Muscle of leg (tissue), 3 donors: ENCODE measurements at regions not wholly inside any gene's neighbourhood (a gene's known extent, or its start where the extent isn't known, plus 50 kb on each side); places are given as distances from the start of the nearest gene placed in this dataset.
"Not testable (repeated sequence)": the region's sequence is repeated elsewhere in the genome, so short reads cannot be mapped to it uniquely, and the experiment has no call there.

Source experiments
- DNase-seq: peaks from one replicate; pipeline ENCODE4 v3.0.0; 2013
- H3K27ac ChIP-seq: one replicate; pipeline ENCODE4 v1.5.1; 2013; ENCODE audit warnings: mild to moderate bottlenecking, low read length, control low read depth
- H3K27me3 ChIP-seq: one replicate; pipeline ENCODE4 v1.6.1; 2013; ENCODE audit warnings: low read length; ENCODE audit not compliant: control insufficient read depth, insufficient read depth
- H3K36me3 ChIP-seq: one replicate; pipeline ENCODE4 v1.6.1; 2013; ENCODE audit warnings: low read length; ENCODE audit not compliant: control insufficient read depth, insufficient read depth
- H3K4me1 ChIP-seq: one replicate; pipeline ENCODE4 v1.6.1; 2013; ENCODE audit warnings: low read length; ENCODE audit not compliant: control insufficient read depth, insufficient read depth
- H3K4me3 ChIP-seq: one replicate; pipeline ENCODE4 v1.5.1; 2013; ENCODE audit warnings: low read length, control low read depth
- H3K9me3 ChIP-seq: replicated peaks from 2 replicates; pipeline ENCODE4 v1.6.1; 2013; ENCODE audit warnings: low read depth, low read length; ENCODE audit not compliant: control insufficient read depth
- WGBS: methylation state at CpG from one replicate; pipeline ENCODE4 v1.1.5; 2013; ENCODE audit warnings: missing lambda C conversion rate; ENCODE audit not compliant: insufficient coverage; 5-methylcytosine and 5-hydroxymethylcytosine counted together

GRCh38 chr4:170348945-170349344, 259.2 kb upstream of the AADAT start:
- no CpG with 5 or more reads among the region's 2 CpGs for WGBS

DNA sequence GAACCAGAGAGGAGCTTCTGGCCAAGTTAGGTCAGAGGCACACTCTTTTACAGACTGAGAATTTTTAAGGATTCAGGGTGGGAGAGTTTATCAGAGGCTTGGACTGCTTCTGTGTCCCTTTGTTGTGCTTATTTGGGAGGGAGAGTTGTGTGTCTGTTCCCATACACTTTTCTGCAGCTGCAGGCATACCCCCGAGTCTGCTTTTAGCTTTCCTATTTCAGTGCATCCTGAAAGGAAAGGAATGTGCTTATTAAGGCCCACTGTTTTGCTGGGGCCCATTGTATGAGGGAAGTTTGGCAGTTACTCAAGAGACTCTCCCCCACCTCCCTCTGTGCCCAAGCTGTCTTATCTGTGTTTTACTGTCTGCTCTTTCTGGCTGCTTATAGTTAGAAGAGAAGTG, 257.4 kb upstream of the AADAT start:
- not testable (repeated sequence) for H3K4me1 ChIP-seq, H3K27me3 ChIP-seq, DNase-seq, H3K27ac ChIP-seq, H3K4me3 ChIP-seq, H3K36me3 ChIP-seq, H3K9me3 ChIP-seq
- WGBS = no CpG with 5 or more reads among the region's 1 CpG

More at GRCh38 chr4:170348945-170349344, 259.2 kb upstream of the AADAT start:
- no peak overlapping the region for H3K27ac ChIP-seq
- peaks cover 5% of the 10 kb centered on the region for H3K9me3 ChIP-seq
- no peak overlapping the region for H3K4me3 ChIP-seq
- H3K27me3 ChIP-seq = no peaks in the 10 kb centered on the region
- H3K4me1 ChIP-seq = no peaks in the 10 kb centered on the region
- no peaks in the 10 kb centered on the region for H3K36me3 ChIP-seq
- no peak for DNase-seq

- H3K4me3 ChIP-seq = no peak overlapping the region
- no peaks in the 10 kb centered on the region for H3K4me1 ChIP-seq
- H3K27me3 ChIP-seq = no peaks in the 10 kb centered on the region
- 100% methylated on average over 1 of the region's 2 CpGs for WGBS
- H3K9me3 ChIP-seq = peaks cover 4% of the 10 kb centered on the region
- no peak overlapping the region for H3K27ac ChIP-seq
- H3K36me3 ChIP-seq = no peaks in the 10 kb centered on the region
- no peak for DNase-seq
These were observed 249.8 kb upstream of the AADAT start for GRCh38 chr4:170339522-170339921.

GRCh38 chr4:170336238-170336775, 246.6 kb upstream of the AADAT start:
- peaks cover 2% of the 10 kb centered on the region for H3K9me3 ChIP-seq
- H3K4me1 ChIP-seq = no peaks in the 10 kb centered on the region
- WGBS = no CpG with 5 or more reads among the region's 3 CpGs

GRCh38 chr4:170325599-170325998, 235.8 kb upstream of the AADAT start:
- no CpG with 5 or more reads among the region's 3 CpGs for WGBS
- Histone ChIP-seq H3K4me3 (no peak overlapping the region), H3K4me1 (no peaks in the 10 kb centered on the region), H3K36me3 (no peaks in the 10 kb centered on the region), H3K27me3 (no peaks in the 10 kb centered on the region), H3K9me3 (no peaks in the 10 kb centered on the region), H3K27ac (no peak overlapping the region)
- DNase-seq = peak; percentile 1

More at GRCh38 chr4:170336238-170336775, 246.6 kb upstream of the AADAT start:
- no peaks in the 10 kb centered on the region for H3K36me3 ChIP-seq
- H3K27ac ChIP-seq = no peak overlapping the region
- H3K27me3 ChIP-seq = no peaks in the 10 kb centered on the region
- no peak overlapping the region for H3K4me3 ChIP-seq
- no peak for DNase-seq

DNA sequence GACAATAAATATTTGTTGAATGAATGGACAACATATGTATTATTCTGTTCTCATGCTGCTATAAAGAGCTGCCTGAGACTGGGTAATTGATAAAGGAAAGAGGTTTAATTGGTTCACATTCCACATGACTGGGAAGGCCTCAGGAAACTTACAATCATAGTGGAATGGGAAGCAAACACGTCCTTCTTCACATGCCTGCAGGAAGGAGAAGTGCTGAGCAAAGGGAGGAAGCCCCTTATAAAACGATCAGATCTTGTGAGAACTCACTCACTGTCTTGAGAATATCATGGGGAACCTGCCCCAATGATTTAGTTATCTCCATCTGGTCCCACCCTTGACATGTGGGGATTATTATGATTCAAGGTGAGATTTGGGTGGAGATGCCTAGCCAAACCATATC, 233.9 kb upstream of the AADAT start:
- no peaks in the 10 kb centered on the region for H3K9me3 ChIP-seq
- H3K27me3 ChIP-seq = no peaks in the 10 kb centered on the region
- no peak for DNase-seq
- no peak overlapping the region for H3K27ac ChIP-seq
- no peaks in the 10 kb centered on the region for H3K4me1 ChIP-seq
- no peak overlapping the region for H3K4me3 ChIP-seq
- 88% methylated on average over 1 of the region's 2 CpGs for WGBS
- H3K36me3 ChIP-seq = no peaks in the 10 kb centered on the region

- Histone ChIP-seq H3K36me3 (no peaks in the 10 kb centered on the region), H3K4me3 (no peak overlapping the region), H3K4me1 (no peaks in the 10 kb centered on the region), H3K9me3 (no peaks in the 10 kb centered on the region), H3K27ac (no peak overlapping the region), H3K27me3 (no peaks in the 10 kb centered on the region)
- no CpG with 5 or more reads among the region's 1 CpG for WGBS
- no peak for DNase-seq
These were observed 217.4 kb upstream of the AADAT start for GRCh38 chr4:170307182-170307581.

GRCh38 chr4:170306208-170306607, 216.5 kb upstream of the AADAT start:
- H3K27ac ChIP-seq = no peak overlapping the region
- no peak overlapping the region for H3K4me3 ChIP-seq
- H3K27me3 ChIP-seq = no peaks in the 10 kb centered on the region
- DNase-seq = no peak
- no peaks in the 10 kb centered on the region for H3K4me1 ChIP-seq
- H3K9me3 ChIP-seq = no peaks in the 10 kb centered on the region
- no peaks in the 10 kb centered on the region for H3K36me3 ChIP-seq

DNA sequence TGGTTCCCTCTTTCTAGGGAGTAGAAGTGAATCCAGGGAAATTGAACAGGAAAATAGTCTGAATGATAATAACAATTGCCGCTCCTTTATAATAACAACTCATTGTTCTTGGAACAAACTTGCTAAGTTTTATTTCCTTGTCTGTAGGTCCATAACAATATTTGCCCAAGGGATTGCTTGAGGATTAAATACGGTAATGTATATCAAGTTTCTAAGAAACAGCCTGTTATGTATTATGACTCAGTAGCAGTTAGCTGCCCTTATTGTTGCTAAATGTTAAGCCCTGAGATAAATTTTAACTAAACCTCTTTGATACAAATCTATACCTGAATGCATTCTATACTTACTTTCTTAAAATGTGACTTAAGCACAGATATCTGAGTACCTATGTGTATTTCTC, 215.9 kb upstream of the AADAT start:
- no peak overlapping the region for H3K27ac ChIP-seq
- no CpG with 5 or more reads among the region's 2 CpGs for WGBS
- no peaks in the 10 kb centered on the region for H3K4me1 ChIP-seq

GRCh38 chr4:170281027-170281426, 191.3 kb upstream of the AADAT start:
- WGBS = no CpG with 5 or more reads among the region's 2 CpGs
- H3K4me3 ChIP-seq = no peak overlapping the region
- no peaks in the 10 kb centered on the region for H3K27me3 ChIP-seq
- H3K9me3 ChIP-seq = peaks cover 3% of the 10 kb centered on the region
- no peak overlapping the region for H3K27ac ChIP-seq
- DNase-seq = no peak
- no peaks in the 10 kb centered on the region for H3K4me1 ChIP-seq
- no peaks in the 10 kb centered on the region for H3K36me3 ChIP-seq

More for the DNA sequence above, 215.9 kb upstream of the AADAT start:
- Histone ChIP-seq H3K9me3 (no peaks in the 10 kb centered on the region), H3K27me3 (no peaks in the 10 kb centered on the region), H3K36me3 (no peaks in the 10 kb centered on the region), H3K4me3 (no peak overlapping the region)
- DNase-seq = no peak

DNA sequence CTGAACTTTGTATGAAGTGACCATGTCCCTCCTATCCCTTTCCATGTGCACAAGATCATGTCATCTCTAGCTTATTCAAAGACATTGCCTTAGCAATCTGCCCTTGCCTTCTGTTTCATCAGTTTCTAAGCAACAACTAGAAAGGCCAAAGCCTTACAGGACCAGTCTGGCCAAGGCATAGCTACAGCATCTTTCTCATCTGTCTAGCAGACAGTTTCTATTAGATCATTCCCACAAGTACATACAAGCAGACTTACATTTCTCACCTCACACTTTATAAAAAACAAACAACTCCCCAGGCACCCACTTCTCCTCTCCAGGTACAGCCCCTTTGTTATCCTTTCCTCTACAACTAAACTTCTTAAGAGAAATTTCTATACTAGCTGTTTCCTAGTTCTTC, 188.7 kb upstream of the AADAT start:
- H3K27me3 ChIP-seq = no peaks in the 10 kb centered on the region
- DNase-seq = no peak
- no peaks in the 10 kb centered on the region for H3K36me3 ChIP-seq

More for the DNA sequence above, 188.7 kb upstream of the AADAT start:
- no peak overlapping the region for H3K27ac ChIP-seq
- H3K4me1 ChIP-seq = no peaks in the 10 kb centered on the region
- H3K4me3 ChIP-seq = no peak overlapping the region
- H3K9me3 ChIP-seq = peaks cover 3% of the 10 kb centered on the region
